ENCODE measurements at regions not wholly inside any gene's neighbourhood (a gene's known extent, or its start where the extent isn't known, plus 50 kb on each side); places are given as distances from the start of the nearest gene placed in this dataset.
"Not testable (repeated sequence)": the region's sequence is repeated elsewhere in the genome, so short reads cannot be mapped to it uniquely, and the experiment has no call there.

- DNase-seq (ENCODE audit: low spot score) (no peak), ATAC-seq (ENCODE audit: insufficient number of reproducible peaks, low FRiP score, low read depth) (no peak)
- Histone ChIP-seq H3K4me3 (peak overlapping the region; percentile 67), H3K27ac (peak overlapping the region; percentile 62 to 94), H3K9me3 (no peaks in the 10 kb centered on the region), H3K4me1 (ENCODE audit: control insufficient read depth in 1 of 2, low read depth in 2 of 2) (peaks cover 15 to 36% of the 10 kb centered on the region in 2 donors), H3K36me3 (no peaks in the 10 kb centered on the region), H3K27me3 (replicated peaks; ENCODE audit: insufficient read depth) (no peaks in the 10 kb centered on the region)
- TF ChIP-seq CTCF (IDR thresholded peaks at IDR 0.05): no peak
Measured at GRCh38 chr14:99035268-99035667, 236.7 kb downstream of the BCL11B start.

- peak; percentile 86 for ATAC-seq (ENCODE audit: insufficient number of reproducible peaks, low FRiP score, low read depth)
- Histone ChIP-seq H3K9me3 (no peaks in the 10 kb centered on the region), H3K27ac (peak overlapping the region; percentile 78 to 94), H3K4me3 (peak overlapping the region; percentile 67), H3K27me3 (replicated peaks; ENCODE audit: insufficient read depth) (no peaks in the 10 kb centered on the region), H3K36me3 (no peaks in the 10 kb centered on the region), H3K4me1 (ENCODE audit: control insufficient read depth in 1 of 2, low read depth in 2 of 2) (peaks cover 15 to 37% of the 10 kb centered on the region in 2 donors)
- peak; percentile 85 for DNase-seq (ENCODE audit: low spot score)
- no peak for TF ChIP-seq CTCF (IDR thresholded peaks at IDR 0.05)
Measured at GRCh38 chr14:99035712-99036610, 236.0 kb downstream of the BCL11B start.

- Histone ChIP-seq H3K27ac (peak overlapping the region; percentile 78 to 94), H3K4me3 (peak overlapping the region; percentile 67), H3K27me3 (replicated peaks; ENCODE audit: insufficient read depth) (no peaks in the 10 kb centered on the region), H3K36me3 (no peaks in the 10 kb centered on the region), H3K9me3 (no peaks in the 10 kb centered on the region), H3K4me1 (ENCODE audit: control insufficient read depth in 1 of 2, low read depth in 2 of 2) (peaks cover 15 to 37% of the 10 kb centered on the region in 2 donors)
- no peak for TF ChIP-seq CTCF (IDR thresholded peaks at IDR 0.05)
- ATAC-seq (ENCODE audit: insufficient number of reproducible peaks, low FRiP score, low read depth) (no peak), DNase-seq (ENCODE audit: low spot score) (no peak)
Measured at GRCh38 chr14:99036611-99037293, 235.2 kb downstream of the BCL11B start.

- Histone ChIP-seq H3K27ac (peak overlapping the region in 1 of 2 donors; percentile 94), H3K4me1 (ENCODE audit: control insufficient read depth in 1 of 2, low read depth in 2 of 2) (peaks cover 15 to 37% of the 10 kb centered on the region in 2 donors)
- ATAC-seq (ENCODE audit: insufficient number of reproducible peaks, low FRiP score, low read depth); H3K9me3 ChIP-seq; H3K27me3 ChIP-seq (replicated peaks; ENCODE audit: insufficient read depth); H3K4me3 ChIP-seq; DNase-seq (ENCODE audit: low spot score); H3K36me3 ChIP-seq: not testable (repeated sequence)
Measured at GRCh38 chr14:99037326-99037725, 234.7 kb downstream of the BCL11B start.

GRCh38 chr14:99037777-99038430 lies 234.1 kb downstream of the BCL11B start:
- peak; percentile 13 for TF ChIP-seq CTCF (IDR thresholded peaks at IDR 0.05)

More at GRCh38 chr14:99037777-99038430, 234.1 kb downstream of the BCL11B start:
- ATAC-seq (ENCODE audit: insufficient number of reproducible peaks, low FRiP score, low read depth) (no peak), DNase-seq (ENCODE audit: low spot score) (no peak)
- Histone ChIP-seq H3K27me3 (replicated peaks; ENCODE audit: insufficient read depth) (no peaks in the 10 kb centered on the region), H3K27ac (peak overlapping the region in 1 of 2 donors; percentile 48), H3K4me3 (no peak overlapping the region), H3K4me1 (ENCODE audit: control insufficient read depth in 1 of 2, low read depth in 2 of 2) (peaks cover 15 to 37% of the 10 kb centered on the region in 2 donors), H3K9me3 (no peaks in the 10 kb centered on the region), H3K36me3 (no peaks in the 10 kb centered on the region)
